Activated B cell treated with CpG ODN at 0.5 μM for 24 hours (primary cell): ENCODE measurements at regions not wholly inside any gene's neighbourhood (a gene's known extent, or its start where the extent isn't known, plus 50 kb on each side); places are given as distances from the start of the nearest gene placed in this dataset.

Experiments
- ATAC-seq: fragments of 200-7000 bp; cut with Tn5 transposase; one replicate; pipeline ENCODE4 v1.10.0; 2021; ENCODE audit warnings: low read depth, mild to moderate bottlenecking, moderate library complexity
- CTCF ChIA-PET: fragments of 350-600 bp; sonication (Branson Sonifier 250); formaldehyde crosslinking; loops from one replicate; lab custom pipeline; 2021; ENCODE audit warnings: antibody characterized with exemption; lab: Charles Lee
- POLR2A ChIA-PET: fragments of 350-600 bp; sonication (Branson Sonifier 250); formaldehyde crosslinking; loops from one replicate; lab custom pipeline; 2021; ENCODE audit warnings: antibody characterized with exemption; lab: Charles Lee
- DNase-seq: peaks from one replicate; pipeline ENCODE4 v3.0.0; 2022
- H3K27ac Mint-ChIP-seq: one replicate; pipeline ENCODE4 v1.8.0; 2020; ENCODE audit warnings: mixed read lengths
- H3K27me3 Mint-ChIP-seq: one replicate; pipeline ENCODE4 v1.8.0; 2021; ENCODE audit warnings: mixed read lengths
- H3K36me3 Mint-ChIP-seq: one replicate; pipeline ENCODE4 v1.8.0; 2021; ENCODE audit warnings: low read depth, mixed read lengths
- H3K4me1 Mint-ChIP-seq: one replicate; pipeline ENCODE4 v1.8.0; 2021; ENCODE audit warnings: mixed read lengths
- H3K4me3 Mint-ChIP-seq: one replicate; pipeline ENCODE4 v1.8.0; 2020; ENCODE audit warnings: mild to moderate bottlenecking, mixed read lengths
- H3K9me3 Mint-ChIP-seq: one replicate; pipeline ENCODE4 v1.8.0; 2020; ENCODE audit warnings: mixed read lengths
- CTCF ChIP-seq: fragments of 200-600 bp; IDR thresholded peaks from one replicate; pipeline ENCODE4 v1.8.0; 2022; ENCODE audit warnings: antibody characterized with exemption, mild to moderate bottlenecking
- intact Hi-C: fragments of 100-400 bp; cut with micrococcal nuclease; formaldehyde crosslinking; loops from one replicate; pipeline ENCODE4 v1.15.1; 2024

GRCh38 chr21:38753114-38753513 is 52.6 kb upstream of the ETS2 start:
- peaks cover 4% of the 10 kb centered on the region for H3K4me1 Mint-ChIP-seq
- no peak overlapping the region for H3K27ac Mint-ChIP-seq
- DNase-seq (no peak), ATAC-seq (no peak)
- CTCF ChIA-PET = no interaction called here
- no peaks in the 10 kb centered on the region for H3K9me3 Mint-ChIP-seq
- H3K4me3 Mint-ChIP-seq = no peak overlapping the region
- no peaks in the 10 kb centered on the region for H3K36me3 Mint-ChIP-seq
- peaks cover 31% of the 10 kb centered on the region for H3K27me3 Mint-ChIP-seq
- intact Hi-C loops = no loop called here
- POLR2A ChIA-PET = no interaction called here
- TF ChIP-seq CTCF = no peak

- Mint-ChIP-seq H3K4me1 (peaks cover 4% of the 10 kb centered on the region), H3K36me3 (no peaks in the 10 kb centered on the region), H3K27me3 (peaks cover 31% of the 10 kb centered on the region), H3K27ac (no peak overlapping the region), H3K9me3 (no peaks in the 10 kb centered on the region), H3K4me3 (no peak overlapping the region)
- ChIA-PET CTCF (no interaction called here), POLR2A (no interaction called here)
- intact Hi-C loops = no loop called here
- no peak for DNase-seq
- TF ChIP-seq CTCF = no peak
- ATAC-seq = no peak
These were observed 52.2 kb upstream of the ETS2 start for GRCh38 chr21:38753557-38753971.
